Sigmoid colon (tissue), 4 donors: ENCODE measurements at regions not wholly inside any gene's neighbourhood (a gene's known extent, or its start where the extent isn't known, plus 50 kb on each side); places are given as distances from the start of the nearest gene placed in this dataset.

Experiments
- EP300 ChIP-seq, 4 donors: sonication (generic); formaldehyde crosslinking; IDR thresholded peaks; one replicate each; pipeline ENCODE4 v1.6.1; 2017; ENCODE audit warnings: antibody characterized with exemption in 4 of 4
- POLR2A ChIP-seq, 2 donors: fragments of 450-650 bp; IDR thresholded peaks; one replicate each; pipeline ENCODE4 v1.6.1; 2016; ENCODE audit warnings: antibody characterized with exemption in 2 of 2, mild to moderate bottlenecking in 2 of 2, moderate library complexity in 2 of 2
- POLR2AphosphoS5 ChIP-seq, 4 donors: sonication (generic); formaldehyde crosslinking; IDR thresholded peaks; one replicate each; pipeline ENCODE4 v1.6.1; 2017; ENCODE audit warnings: antibody characterized with exemption in 4 of 4
- TF ChIP-seq, protein P1 (sequence below), 4 experiments: fragments of 450-650 bp in 3 of 4; fragments of 200-600 bp in 1 of 4; IDR thresholded peaks; one replicate each; pipeline ENCODE4 v1.5.1; 2016 to 2019; ENCODE audit warnings: antibody characterized with exemption in 4 of 4, mild to moderate bottlenecking in 3 of 4, moderate library complexity in 2 of 4

- no peak for TF ChIP-seq POLR2AphosphoS5 (IDR thresholded peaks at IDR 0.05)
- TF ChIP-seq, protein P1, sequence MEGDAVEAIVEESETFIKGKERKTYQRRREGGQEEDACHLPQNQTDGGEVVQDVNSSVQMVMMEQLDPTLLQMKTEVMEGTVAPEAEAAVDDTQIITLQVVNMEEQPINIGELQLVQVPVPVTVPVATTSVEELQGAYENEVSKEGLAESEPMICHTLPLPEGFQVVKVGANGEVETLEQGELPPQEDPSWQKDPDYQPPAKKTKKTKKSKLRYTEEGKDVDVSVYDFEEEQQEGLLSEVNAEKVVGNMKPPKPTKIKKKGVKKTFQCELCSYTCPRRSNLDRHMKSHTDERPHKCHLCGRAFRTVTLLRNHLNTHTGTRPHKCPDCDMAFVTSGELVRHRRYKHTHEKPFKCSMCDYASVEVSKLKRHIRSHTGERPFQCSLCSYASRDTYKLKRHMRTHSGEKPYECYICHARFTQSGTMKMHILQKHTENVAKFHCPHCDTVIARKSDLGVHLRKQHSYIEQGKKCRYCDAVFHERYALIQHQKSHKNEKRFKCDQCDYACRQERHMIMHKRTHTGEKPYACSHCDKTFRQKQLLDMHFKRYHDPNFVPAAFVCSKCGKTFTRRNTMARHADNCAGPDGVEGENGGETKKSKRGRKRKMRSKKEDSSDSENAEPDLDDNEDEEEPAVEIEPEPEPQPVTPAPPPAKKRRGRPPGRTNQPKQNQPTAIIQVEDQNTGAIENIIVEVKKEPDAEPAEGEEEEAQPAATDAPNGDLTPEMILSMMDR (IDR thresholded peaks at IDR 0.05), result no peak
- no peak for TF ChIP-seq POLR2A (IDR thresholded peaks at IDR 0.05)
- no peak for TF ChIP-seq EP300 (IDR thresholded peaks at IDR 0.05)
Observed at GRCh38 chr7:131943211-131943610, 386.8 kb upstream of the PODXL start.
